KMS-11 (cell line): ENCODE measurements at regions not wholly inside any gene's neighbourhood (a gene's known extent, or its start where the extent isn't known, plus 50 kb on each side); places are given as distances from the start of the nearest gene placed in this dataset.
"Not testable (repeated sequence)": the region's sequence is repeated elsewhere in the genome, so short reads cannot be mapped to it uniquely, and the experiment has no call there.

Experiments
- H2AFZ ChIP-seq: fragments of 200-600 bp; sonication (generic); 2 replicates; pipeline ENCODE4 v1.6.1; 2016; ENCODE audit warnings: antibody characterized with exemption, mixed run types, low read depth
- H3K27ac ChIP-seq: fragments of 200-600 bp; sonication (generic); 2 replicates; pipeline ENCODE4 v1.6.1; 2016; ENCODE audit warnings: mild to moderate bottlenecking, mixed run types
- H3K27me3 ChIP-seq: fragments of 200-600 bp; sonication (generic); 2 replicates; pipeline ENCODE4 v1.6.1; 2017; ENCODE audit warnings: mild to moderate bottlenecking, low read depth, mixed run types, moderate library complexity; ENCODE audit not compliant: insufficient read depth
- H3K36me3 ChIP-seq: fragments of 200-600 bp; sonication (generic); 2 replicates; pipeline ENCODE4 v1.6.1; 2017; ENCODE audit warnings: mild to moderate bottlenecking, mixed run types; ENCODE audit not compliant: insufficient read depth
- H3K4me1 ChIP-seq: fragments of 200-600 bp; sonication (generic); 2 replicates; pipeline ENCODE4 v1.6.1; 2016; ENCODE audit warnings: mild to moderate bottlenecking, low read depth, mixed run types; ENCODE audit not compliant: poor library complexity, severe bottlenecking
- H3K4me2 ChIP-seq: fragments of 200-600 bp; sonication (generic); 2 replicates; pipeline ENCODE4 v1.7.0; 2016; ENCODE audit warnings: mild to moderate bottlenecking, mixed run types
- H3K4me3 ChIP-seq: fragments of 200-600 bp; sonication (generic); IDR thresholded peaks from 2 replicates; pipeline ENCODE4 v1.6.1; 2017; ENCODE audit warnings: low read depth, low read length, mixed read lengths; ENCODE audit not compliant: insufficient read depth
- H3K79me2 ChIP-seq: fragments of 200-600 bp; sonication (generic); 2 replicates; pipeline ENCODE4 v1.6.1; 2016; ENCODE audit warnings: low read depth, mixed run types; ENCODE audit not compliant: insufficient read depth
- H3K9ac ChIP-seq: fragments of 200-600 bp; sonication (generic); 2 replicates; pipeline ENCODE4 v1.6.1; 2016; ENCODE audit warnings: mild to moderate bottlenecking, mixed run types
- H4K20me1 ChIP-seq: fragments of 200-600 bp; sonication (generic); 2 replicates; pipeline ENCODE4 v1.6.1; 2016; ENCODE audit warnings: mild to moderate bottlenecking, mixed run types; ENCODE audit not compliant: insufficient read depth
- CTCF ChIP-seq: fragments of 200-600 bp; sonication (generic); conservative IDR thresholded peaks from 2 replicates; pipeline ENCODE4 v1.6.1; 2017; ENCODE audit warnings: low read depth, mild to moderate bottlenecking, antibody characterized with exemption, low read length, moderate library complexity, mixed read lengths

GRCh38 chr6:82101374-82102114 is 146.0 kb downstream of the IBTK start:
- H3K27ac ChIP-seq, H3K36me3 ChIP-seq, H3K9ac ChIP-seq, H3K79me2 ChIP-seq, H4K20me1 ChIP-seq, H2AFZ ChIP-seq, H3K4me3 ChIP-seq, H3K27me3 ChIP-seq, H3K4me1 ChIP-seq, H3K4me2 ChIP-seq: not testable (repeated sequence)

GRCh38 chr6:82100763-82101162 is 146.8 kb downstream of the IBTK start:
- not testable (repeated sequence) for H3K4me1 ChIP-seq, H2AFZ ChIP-seq, H3K9ac ChIP-seq, H3K79me2 ChIP-seq, H3K27me3 ChIP-seq, H3K36me3 ChIP-seq, H3K4me3 ChIP-seq, H4K20me1 ChIP-seq, H3K4me2 ChIP-seq, H3K27ac ChIP-seq

GRCh38 chr6:82097676-82098075 is 149.9 kb downstream of the IBTK start:
- Histone ChIP-seq H3K36me3 (no peaks in the 10 kb centered on the region), H3K4me3 (no peak overlapping the region), H4K20me1 (no peaks in the 10 kb centered on the region), H3K79me2 (no peaks in the 10 kb centered on the region), H3K27me3 (no peaks in the 10 kb centered on the region), H3K4me2 (no peak overlapping the region), H3K27ac (no peak overlapping the region), H3K9ac (no peak overlapping the region), H2AFZ (no peak overlapping the region), H3K4me1 (no peaks in the 10 kb centered on the region)
- no peak for TF ChIP-seq CTCF

GRCh38 chr6:82095091-82095490 is 152.5 kb downstream of the IBTK start:
- Histone ChIP-seq H3K4me3 (no peak overlapping the region), H3K27me3 (no peaks in the 10 kb centered on the region), H3K4me2 (no peak overlapping the region), H3K79me2 (no peaks in the 10 kb centered on the region), H3K9ac (no peak overlapping the region), H4K20me1 (no peaks in the 10 kb centered on the region), H3K4me1 (no peaks in the 10 kb centered on the region), H3K36me3 (no peaks in the 10 kb centered on the region), H2AFZ (no peak overlapping the region), H3K27ac (no peak overlapping the region)
- no peak for TF ChIP-seq CTCF

- H4K20me1 ChIP-seq, result no peaks in the 10 kb centered on the region
- no peaks in the 10 kb centered on the region for H3K27me3 ChIP-seq
- no peak overlapping the region for H3K9ac ChIP-seq
- H3K4me3 ChIP-seq, result no peak overlapping the region
- no peak overlapping the region for H3K4me2 ChIP-seq
- H3K36me3 ChIP-seq, result no peaks in the 10 kb centered on the region
- no peak overlapping the region for H2AFZ ChIP-seq
- no peak overlapping the region for H3K27ac ChIP-seq
- no peaks in the 10 kb centered on the region for H3K79me2 ChIP-seq
- no peak for TF ChIP-seq CTCF
- no peaks in the 10 kb centered on the region for H3K4me1 ChIP-seq
Measured at GRCh38 chr6:82094166-82094806, 153.3 kb downstream of the IBTK start.
